ENCODE measurements at regions not wholly inside any gene's neighbourhood (a gene's known extent, or its start where the extent isn't known, plus 50 kb on each side); places are given as distances from the start of the nearest gene placed in this dataset.

- no peak for TF ChIP-seq JUND (IDR thresholded peaks at IDR 0.05; ENCODE audit: low read depth)
- in situ Hi-C loops (cut with HindIII; ENCODE audit: low pct_unique_long_range_greater_than_20kb, low sequenced_read_pairs) = no loop called here
- no peak for DNase-seq (ENCODE audit: low read depth in 1 of 2, low spot score in 1 of 2)
Observed at GRCh38 chr1:56187405-56187804, 392.0 kb downstream of the PLPP3 start.

- in situ Hi-C loops (cut with HindIII; ENCODE audit: low pct_unique_long_range_greater_than_20kb, low sequenced_read_pairs) = no loop called here
- TF ChIP-seq JUND (IDR thresholded peaks at IDR 0.05; ENCODE audit: low read depth) = no peak
- no peak for DNase-seq (ENCODE audit: low read depth in 1 of 2, low spot score in 1 of 2)
Observed at GRCh38 chr1:56185493-56185892, 393.9 kb downstream of the PLPP3 start.

DNA sequence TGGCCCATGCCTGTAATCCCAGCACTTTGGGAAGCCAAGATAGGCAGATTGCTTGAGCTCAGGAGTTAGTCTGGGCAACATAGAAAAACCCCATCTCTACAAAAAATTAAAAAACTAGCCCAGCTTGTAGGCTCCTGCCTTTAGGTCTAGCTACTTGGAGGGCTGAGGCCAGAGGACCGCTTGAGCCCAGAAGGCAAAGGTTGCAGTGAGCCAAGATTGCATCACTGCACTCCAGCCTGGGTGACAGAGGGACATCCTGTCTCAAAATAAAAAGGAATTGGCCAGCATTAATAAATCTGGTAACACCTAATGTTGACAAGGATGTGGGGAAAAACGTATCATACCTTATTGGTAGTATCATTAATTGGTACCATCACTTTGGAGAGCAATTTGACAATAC lies 396.2 kb downstream of the PLPP3 start:
- no peak for TF ChIP-seq JUND (IDR thresholded peaks at IDR 0.05; ENCODE audit: low read depth)
- in situ Hi-C loops (cut with HindIII; ENCODE audit: low pct_unique_long_range_greater_than_20kb, low sequenced_read_pairs) = no loop called here
- DNase-seq (ENCODE audit: low read depth in 1 of 2, low spot score in 1 of 2) = no peak

GRCh38 chr1:56180520-56181190 lies 398.7 kb downstream of the PLPP3 start:
- no peak for DNase-seq (ENCODE audit: low read depth in 1 of 2, low spot score in 1 of 2)
- in situ Hi-C loops (cut with HindIII; ENCODE audit: low pct_unique_long_range_greater_than_20kb, low sequenced_read_pairs) = no loop called here
- no peak for TF ChIP-seq JUND (IDR thresholded peaks at IDR 0.05; ENCODE audit: low read depth)

GRCh38 chr1:56179543-56179942 lies 399.8 kb downstream of the PLPP3 start:
- no peak for TF ChIP-seq JUND (IDR thresholded peaks at IDR 0.05; ENCODE audit: low read depth)
- in situ Hi-C loops (cut with HindIII; ENCODE audit: low pct_unique_long_range_greater_than_20kb, low sequenced_read_pairs) = no loop called here
- DNase-seq (ENCODE audit: low read depth in 1 of 2, low spot score in 1 of 2) = no peak

GRCh38 chr1:56175211-56175610 lies 404.2 kb downstream of the PLPP3 start:
- TF ChIP-seq JUND (IDR thresholded peaks at IDR 0.05; ENCODE audit: low read depth) = no peak

GRCh38 chr1:56174176-56174885 lies 405.0 kb downstream of the PLPP3 start:
- in situ Hi-C loops (cut with HindIII; ENCODE audit: low pct_unique_long_range_greater_than_20kb, low sequenced_read_pairs) = no loop called here
- DNase-seq (ENCODE audit: low read depth in 1 of 2, low spot score in 1 of 2) = no peak
- TF ChIP-seq JUND (IDR thresholded peaks at IDR 0.05; ENCODE audit: low read depth) = no peak

More at GRCh38 chr1:56175211-56175610, 404.2 kb downstream of the PLPP3 start:
- in situ Hi-C loops (cut with HindIII; ENCODE audit: low pct_unique_long_range_greater_than_20kb, low sequenced_read_pairs) = no loop called here
- no peak for DNase-seq (ENCODE audit: low read depth in 1 of 2, low spot score in 1 of 2)

- in situ Hi-C loops (cut with HindIII; ENCODE audit: low pct_unique_long_range_greater_than_20kb, low sequenced_read_pairs) = no loop called here
- DNase-seq (ENCODE audit: low read depth in 1 of 2, low spot score in 1 of 2) = no peak
- TF ChIP-seq JUND (IDR thresholded peaks at IDR 0.05; ENCODE audit: low read depth) = no peak
Observed at GRCh38 chr1:56173736-56174135, 405.6 kb downstream of the PLPP3 start.

DNA sequence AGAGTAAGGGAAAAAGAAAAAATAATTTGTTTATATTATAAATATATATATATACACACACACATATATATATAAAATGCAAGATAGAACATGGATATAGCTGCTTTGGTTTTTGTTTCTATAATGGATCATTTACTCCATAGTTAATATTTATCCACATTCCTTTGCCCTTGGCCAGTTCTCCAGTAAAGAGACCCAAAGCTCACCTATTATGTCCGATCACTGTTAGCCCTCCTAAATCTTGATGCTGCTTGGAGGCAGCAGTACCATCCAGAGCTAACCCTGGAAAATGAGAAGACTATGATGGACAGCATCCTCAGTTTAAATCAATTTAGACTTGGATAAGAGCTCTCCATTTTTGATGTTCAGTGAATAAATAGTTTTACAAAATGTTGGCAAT lies 407.7 kb downstream of the PLPP3 start:
- DNase-seq (ENCODE audit: low read depth in 1 of 2, low spot score in 1 of 2) = no peak
- no peak for TF ChIP-seq JUND (IDR thresholded peaks at IDR 0.05; ENCODE audit: low read depth)
- in situ Hi-C loops (cut with HindIII; ENCODE audit: low pct_unique_long_range_greater_than_20kb, low sequenced_read_pairs) = no loop called here

DNA sequence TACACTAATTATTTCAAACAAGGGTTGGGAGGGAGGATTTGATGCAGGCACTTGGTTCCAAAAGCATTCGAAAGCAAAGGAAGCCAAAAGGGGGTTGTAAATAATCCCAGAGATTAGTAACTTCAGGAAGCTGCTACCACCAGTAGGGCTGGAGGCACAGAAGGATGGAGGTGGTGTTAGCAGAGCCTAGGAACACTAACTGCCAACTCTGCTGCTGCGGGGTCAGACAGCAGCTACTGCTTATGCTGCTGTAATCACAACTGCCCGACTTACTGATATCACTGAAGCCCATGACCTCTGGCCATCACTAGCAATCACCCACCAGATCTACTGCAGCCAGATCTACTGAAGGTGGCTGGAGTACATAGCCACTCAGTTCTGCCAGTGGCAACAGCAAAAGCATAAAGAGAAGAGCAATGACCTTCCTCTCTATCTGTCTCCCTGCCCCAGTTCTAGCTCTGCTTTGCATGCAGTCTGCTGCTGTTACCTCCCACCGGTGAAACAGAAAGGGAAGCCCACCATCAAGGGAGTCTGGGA lies 408.5 kb downstream of the PLPP3 start:
- in situ Hi-C loops (cut with HindIII; ENCODE audit: low pct_unique_long_range_greater_than_20kb, low sequenced_read_pairs) = no loop called here
- no peak for DNase-seq (ENCODE audit: low read depth in 1 of 2, low spot score in 1 of 2)
- TF ChIP-seq JUND (IDR thresholded peaks at IDR 0.05; ENCODE audit: low read depth) = no peak

GRCh38 chr1:56169856-56170255 lies 409.5 kb downstream of the PLPP3 start:
- no peak for DNase-seq (ENCODE audit: low read depth in 1 of 2, low spot score in 1 of 2)
- in situ Hi-C loops (cut with HindIII; ENCODE audit: low pct_unique_long_range_greater_than_20kb, low sequenced_read_pairs) = no loop called here
- no peak for TF ChIP-seq JUND (IDR thresholded peaks at IDR 0.05; ENCODE audit: low read depth)

- in situ Hi-C loops (cut with HindIII; ENCODE audit: low pct_unique_long_range_greater_than_20kb, low sequenced_read_pairs) = no loop called here
- no peak for TF ChIP-seq JUND (IDR thresholded peaks at IDR 0.05; ENCODE audit: low read depth)
- no peak for DNase-seq (ENCODE audit: low read depth in 1 of 2, low spot score in 1 of 2)
Observed at GRCh38 chr1:56168176-56168575, 411.2 kb downstream of the PLPP3 start.

GRCh38 chr1:56167596-56167995 lies 411.8 kb downstream of the PLPP3 start:
- TF ChIP-seq JUND (IDR thresholded peaks at IDR 0.05; ENCODE audit: low read depth) = no peak
- in situ Hi-C loops (cut with HindIII; ENCODE audit: low pct_unique_long_range_greater_than_20kb, low sequenced_read_pairs) = no loop called here
- no peak for DNase-seq (ENCODE audit: low read depth in 1 of 2, low spot score in 1 of 2)
